ENCODE measurements at regions not wholly inside any gene's neighbourhood (a gene's known extent, or its start where the extent isn't known, plus 50 kb on each side); places are given as distances from the start of the nearest gene placed in this dataset.
A peak's percentile ranks its signal among the peaks of the same experiment; 100 is the strongest.

DNA sequence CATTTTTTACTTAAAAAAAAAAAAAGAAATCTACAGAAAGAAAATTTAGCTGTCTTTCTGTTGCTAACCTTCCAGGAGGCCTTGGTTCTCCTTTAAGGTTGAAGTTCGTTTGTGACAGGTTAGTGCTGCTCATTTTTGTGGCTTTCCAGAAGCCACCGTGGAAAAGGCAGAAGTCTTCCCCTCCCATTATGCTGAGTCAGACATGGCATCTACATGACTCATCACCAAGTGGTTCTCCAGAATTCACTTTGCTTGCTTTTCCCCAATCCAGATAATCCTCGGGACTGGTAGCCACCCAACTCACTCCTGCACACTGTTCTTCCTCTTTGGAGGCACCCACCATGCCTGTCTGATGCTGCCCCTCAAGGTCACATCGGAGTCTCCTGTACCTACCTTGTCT lies 228.7 kb downstream of the PIK3C3 start:
- WGBS (ENCODE audit: insufficient coverage): 100% methylated on average over 3 of the region's 4 CpGs
- DNase-seq (ENCODE audit: low read depth in 4 of 6, low spot score in 6 of 6): no peak
- Histone ChIP-seq H3K4me3 (ENCODE audit: low read depth, low read length) (no peak overlapping the region), H3K4me1 (ENCODE audit: control insufficient read depth, insufficient read depth, low read length) (peaks cover 4% of the 10 kb centered on the region), H3K9me3 (ENCODE audit: control insufficient read depth, insufficient read depth, low read length) (no peaks in the 10 kb centered on the region), H3K27me3 (ENCODE audit: control insufficient read depth, insufficient read depth, low read length) (no peaks in the 10 kb centered on the region), H3K27ac (ENCODE audit: low read depth, low read length) (no peak overlapping the region), H3K36me3 (ENCODE audit: control insufficient read depth, insufficient read depth, low read length) (no peaks in the 10 kb centered on the region)

DNA sequence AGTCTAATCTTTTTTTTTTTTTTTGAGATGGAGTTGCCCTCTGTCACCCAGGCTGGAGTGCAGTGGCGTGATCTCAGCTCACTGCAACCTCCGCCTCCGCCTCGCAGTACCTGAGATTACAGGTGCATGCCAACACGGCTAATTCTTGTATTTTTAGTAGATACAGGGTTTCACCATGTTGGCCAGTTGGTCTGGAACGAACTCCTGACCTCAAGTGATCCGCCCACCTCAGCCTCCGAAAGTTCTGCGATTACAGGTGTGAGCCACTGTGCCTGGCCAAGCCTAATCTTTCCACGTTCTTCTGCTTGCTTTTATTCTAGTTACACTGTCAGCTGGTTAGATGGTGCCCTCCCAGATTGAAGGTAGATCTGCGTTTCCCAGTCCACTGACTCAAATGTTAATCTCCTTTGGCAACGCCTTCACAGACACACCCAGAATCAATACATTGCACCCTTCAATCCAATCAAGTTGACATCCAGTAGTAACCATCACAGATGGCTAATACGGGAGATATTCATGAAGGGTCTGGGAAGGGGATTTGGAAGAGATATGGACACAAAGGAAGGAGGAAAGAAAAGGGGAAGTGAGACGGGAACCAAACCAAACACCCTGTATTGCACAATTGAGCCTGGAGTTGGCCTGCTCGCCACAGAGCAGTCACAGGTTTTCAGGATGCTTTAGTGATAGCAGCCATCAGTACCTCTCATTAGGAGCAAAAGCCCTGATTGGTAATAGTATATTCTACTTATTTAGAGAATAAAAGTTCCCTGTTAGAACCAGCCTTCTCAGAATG lies 229.8 kb downstream of the PIK3C3 start:
- H3K27ac ChIP-seq (ENCODE audit: low read depth, low read length): no peak overlapping the region
- 98% methylated on average over 11 of the region's 15 CpGs for WGBS (ENCODE audit: insufficient coverage)
- no peak for DNase-seq (ENCODE audit: low read depth in 4 of 6, low spot score in 6 of 6)
- no peaks in the 10 kb centered on the region for H3K9me3 ChIP-seq (ENCODE audit: control insufficient read depth, insufficient read depth, low read length)
- H3K27me3 ChIP-seq (ENCODE audit: control insufficient read depth, insufficient read depth, low read length): no peaks in the 10 kb centered on the region
- peaks cover 4% of the 10 kb centered on the region for H3K4me1 ChIP-seq (ENCODE audit: control insufficient read depth, insufficient read depth, low read length)
- no peaks in the 10 kb centered on the region for H3K36me3 ChIP-seq (ENCODE audit: control insufficient read depth, insufficient read depth, low read length)
- no peak overlapping the region for H3K4me3 ChIP-seq (ENCODE audit: low read depth, low read length)

DNA sequence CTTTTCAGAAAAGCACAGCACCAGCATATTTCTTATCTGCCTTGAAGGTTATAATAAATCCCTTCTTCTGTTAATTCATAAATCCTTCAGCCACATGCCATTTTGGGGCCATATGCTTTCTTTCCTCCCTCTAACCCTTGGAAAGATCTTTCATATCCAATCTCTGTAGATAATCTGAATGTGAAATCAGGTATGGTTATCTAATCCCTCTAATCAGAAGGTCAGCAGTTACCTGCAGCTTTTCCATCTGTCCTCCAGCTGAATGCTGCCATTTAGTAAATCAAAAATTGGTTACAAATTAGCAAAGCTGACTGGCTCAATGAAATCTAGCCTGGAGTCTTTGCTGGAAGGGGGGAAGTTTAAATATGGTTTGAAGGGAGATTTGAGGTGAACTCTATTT lies 230.5 kb downstream of the PIK3C3 start:
- no peak for DNase-seq (ENCODE audit: low read depth in 4 of 6, low spot score in 6 of 6)
- H3K27me3 ChIP-seq (ENCODE audit: control insufficient read depth, insufficient read depth, low read length): no peaks in the 10 kb centered on the region

GRCh38 chr18:42187611-42188380 lies 232.8 kb downstream of the PIK3C3 start:
- H3K4me1 ChIP-seq (ENCODE audit: control insufficient read depth, insufficient read depth, low read length): peaks cover 4% of the 10 kb centered on the region
- 75% methylated on average over 3 of the region's 4 CpGs for WGBS (ENCODE audit: insufficient coverage)

More for the DNA sequence above, 230.5 kb downstream of the PIK3C3 start:
- Histone ChIP-seq H3K4me3 (ENCODE audit: low read depth, low read length) (no peak overlapping the region), H3K9me3 (ENCODE audit: control insufficient read depth, insufficient read depth, low read length) (no peaks in the 10 kb centered on the region), H3K27ac (ENCODE audit: low read depth, low read length) (no peak overlapping the region), H3K36me3 (ENCODE audit: control insufficient read depth, insufficient read depth, low read length) (no peaks in the 10 kb centered on the region), H3K4me1 (ENCODE audit: control insufficient read depth, insufficient read depth, low read length) (peaks cover 4% of the 10 kb centered on the region)

DNA sequence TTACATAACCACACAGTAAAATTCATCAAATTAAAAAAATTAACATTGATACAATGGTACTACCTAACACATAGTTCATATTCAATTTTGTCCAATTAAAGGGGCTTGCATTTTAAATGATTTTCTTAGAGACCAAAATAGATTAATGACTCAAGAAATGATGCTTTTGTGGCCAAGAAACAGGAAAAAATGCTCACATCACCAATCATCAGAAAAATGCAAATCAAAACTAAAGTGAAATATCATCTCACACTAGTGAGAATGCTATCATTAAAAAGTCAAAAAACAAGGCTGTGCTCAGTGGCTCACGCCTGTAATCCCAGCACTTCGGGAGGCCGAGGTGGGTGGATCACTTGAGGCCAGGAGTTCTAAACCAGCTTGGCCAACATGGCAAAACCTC lies 235.6 kb downstream of the PIK3C3 start:
- peaks cover 4% of the 10 kb centered on the region for H3K4me1 ChIP-seq (ENCODE audit: control insufficient read depth, insufficient read depth, low read length)

More at GRCh38 chr18:42187611-42188380, 232.8 kb downstream of the PIK3C3 start:
- no peak overlapping the region for H3K4me3 ChIP-seq (ENCODE audit: low read depth, low read length)
- peak in 1 of 6 donors; percentile 58 for DNase-seq (ENCODE audit: low read depth in 4 of 6, low spot score in 6 of 6)
- H3K27ac ChIP-seq (ENCODE audit: low read depth, low read length): no peak overlapping the region
- H3K9me3 ChIP-seq (ENCODE audit: control insufficient read depth, insufficient read depth, low read length): no peaks in the 10 kb centered on the region
- no peaks in the 10 kb centered on the region for H3K27me3 ChIP-seq (ENCODE audit: control insufficient read depth, insufficient read depth, low read length)
- no peaks in the 10 kb centered on the region for H3K36me3 ChIP-seq (ENCODE audit: control insufficient read depth, insufficient read depth, low read length)

GRCh38 chr18:42192251-42193248 lies 237.5 kb downstream of the PIK3C3 start:
- Histone ChIP-seq H3K27me3 (ENCODE audit: control insufficient read depth, insufficient read depth, low read length) (no peaks in the 10 kb centered on the region), H3K4me1 (ENCODE audit: control insufficient read depth, insufficient read depth, low read length) (peaks cover 4% of the 10 kb centered on the region), H3K9me3 (ENCODE audit: control insufficient read depth, insufficient read depth, low read length) (no peaks in the 10 kb centered on the region), H3K4me3 (ENCODE audit: low read depth, low read length) (no peak overlapping the region), H3K27ac (ENCODE audit: low read depth, low read length) (no peak overlapping the region), H3K36me3 (ENCODE audit: control insufficient read depth, insufficient read depth, low read length) (no peaks in the 10 kb centered on the region)
- 59% methylated on average over 2 of the region's 5 CpGs for WGBS (ENCODE audit: insufficient coverage)
- peak in 2 of 6 donors; percentile 17 to 69 for DNase-seq (ENCODE audit: low read depth in 4 of 6, low spot score in 6 of 6)

More for the DNA sequence above, 235.6 kb downstream of the PIK3C3 start:
- WGBS (ENCODE audit: insufficient coverage): no CpG with 5 or more reads among the region's 3 CpGs
- Histone ChIP-seq H3K9me3 (ENCODE audit: control insufficient read depth, insufficient read depth, low read length) (no peaks in the 10 kb centered on the region), H3K27ac (ENCODE audit: low read depth, low read length) (no peak overlapping the region), H3K4me3 (ENCODE audit: low read depth, low read length) (no peak overlapping the region), H3K36me3 (ENCODE audit: control insufficient read depth, insufficient read depth, low read length) (no peaks in the 10 kb centered on the region), H3K27me3 (ENCODE audit: control insufficient read depth, insufficient read depth, low read length) (no peaks in the 10 kb centered on the region)
- no peak for DNase-seq (ENCODE audit: low read depth in 4 of 6, low spot score in 6 of 6)

DNA sequence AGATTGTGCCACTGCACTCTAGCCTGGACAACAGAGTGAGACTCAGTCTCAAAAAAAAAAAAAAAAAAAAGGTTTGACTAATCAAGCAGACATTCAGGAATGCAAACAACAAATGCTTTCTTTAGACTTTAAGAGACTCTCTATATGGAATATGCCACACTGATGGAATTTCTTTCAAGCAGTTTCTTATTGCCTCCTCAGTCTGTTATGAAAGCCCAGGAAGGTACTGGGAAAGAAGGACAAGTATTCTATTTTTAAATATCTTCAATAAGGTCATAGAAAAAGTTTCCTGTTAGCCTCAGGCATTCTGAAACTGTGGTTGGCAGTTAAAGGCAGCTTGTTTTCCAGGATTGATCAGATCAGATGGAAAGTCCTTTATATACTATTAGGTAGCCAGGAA lies 241.6 kb downstream of the PIK3C3 start:
- Histone ChIP-seq H3K27ac (ENCODE audit: low read depth, low read length) (no peak overlapping the region), H3K36me3 (ENCODE audit: control insufficient read depth, insufficient read depth, low read length) (no peaks in the 10 kb centered on the region), H3K27me3 (ENCODE audit: control insufficient read depth, insufficient read depth, low read length) (no peaks in the 10 kb centered on the region), H3K4me1 (ENCODE audit: control insufficient read depth, insufficient read depth, low read length) (no peaks in the 10 kb centered on the region), H3K9me3 (ENCODE audit: control insufficient read depth, insufficient read depth, low read length) (no peaks in the 10 kb centered on the region), H3K4me3 (ENCODE audit: low read depth, low read length) (no peak overlapping the region)
- DNase-seq (ENCODE audit: low read depth in 4 of 6, low spot score in 6 of 6): no peak

DNA sequence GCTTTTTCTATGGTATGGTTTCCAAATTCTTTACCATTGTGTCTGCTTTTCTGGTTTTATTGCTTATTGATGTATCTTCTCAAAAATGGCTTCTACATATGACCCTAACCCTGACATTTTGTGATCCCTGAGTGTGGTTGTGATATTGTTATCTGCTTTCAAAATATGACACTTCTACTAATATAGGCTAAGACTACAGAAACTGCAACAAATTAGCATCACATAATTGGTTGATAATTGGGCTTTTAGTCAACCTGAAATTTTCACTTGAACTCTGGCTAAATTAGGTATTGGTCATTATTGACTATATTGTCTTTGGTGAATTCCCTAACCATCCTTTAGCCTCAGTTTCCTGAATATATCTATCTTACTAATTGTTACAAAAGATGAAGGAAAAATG lies 246.1 kb downstream of the PIK3C3 start:
- no peaks in the 10 kb centered on the region for H3K9me3 ChIP-seq (ENCODE audit: control insufficient read depth, insufficient read depth, low read length)
- no peak for DNase-seq (ENCODE audit: low read depth in 4 of 6, low spot score in 6 of 6)
- H3K27me3 ChIP-seq (ENCODE audit: control insufficient read depth, insufficient read depth, low read length): no peaks in the 10 kb centered on the region
- no peaks in the 10 kb centered on the region for H3K36me3 ChIP-seq (ENCODE audit: control insufficient read depth, insufficient read depth, low read length)
- no peak overlapping the region for H3K27ac ChIP-seq (ENCODE audit: low read depth, low read length)
- H3K4me1 ChIP-seq (ENCODE audit: control insufficient read depth, insufficient read depth, low read length): no peaks in the 10 kb centered on the region
- H3K4me3 ChIP-seq (ENCODE audit: low read depth, low read length): no peak overlapping the region

- Histone ChIP-seq H3K36me3 (ENCODE audit: control insufficient read depth, insufficient read depth, low read length) (no peaks in the 10 kb centered on the region), H3K4me1 (ENCODE audit: control insufficient read depth, insufficient read depth, low read length) (no peaks in the 10 kb centered on the region), H3K9me3 (ENCODE audit: control insufficient read depth, insufficient read depth, low read length) (peaks cover 2% of the 10 kb centered on the region), H3K27me3 (ENCODE audit: control insufficient read depth, insufficient read depth, low read length) (no peaks in the 10 kb centered on the region), H3K27ac (ENCODE audit: low read depth, low read length) (no peak overlapping the region), H3K4me3 (ENCODE audit: low read depth, low read length) (no peak overlapping the region)
- DNase-seq (ENCODE audit: low read depth in 4 of 6, low spot score in 6 of 6): peak in 1 of 6 donors; percentile 25
- no CpG with 5 or more reads among the region's 5 CpGs for WGBS (ENCODE audit: insufficient coverage)
Measured at GRCh38 chr18:42211201-42211600, 256.2 kb downstream of the PIK3C3 start.
